HG03354 (cell line): ENCODE measurements at regions not wholly inside any gene's neighbourhood (a gene's known extent, or its start where the extent isn't known, plus 50 kb on each side); places are given as distances from the start of the nearest gene placed in this dataset.
A peak's percentile ranks its signal among the peaks of the same experiment; 100 is the strongest.

Experiments
- ATAC-seq: cut with Tn5 transposase; IDR thresholded peaks from one replicate; pipeline ENCODE4 v1.9.1; 2021; ENCODE audit warnings: mild to moderate bottlenecking; ENCODE audit not compliant: unreplicated experiment, poor library complexity, severe bottlenecking

GRCh38 chr5:110018509-110018908 is 328.8 kb downstream of the MAN2A1 start:
- no peak for ATAC-seq

- ATAC-seq, result no peak
Observed at GRCh38 chr5:110019119-110019518, 329.4 kb downstream of the MAN2A1 start.

DNA sequence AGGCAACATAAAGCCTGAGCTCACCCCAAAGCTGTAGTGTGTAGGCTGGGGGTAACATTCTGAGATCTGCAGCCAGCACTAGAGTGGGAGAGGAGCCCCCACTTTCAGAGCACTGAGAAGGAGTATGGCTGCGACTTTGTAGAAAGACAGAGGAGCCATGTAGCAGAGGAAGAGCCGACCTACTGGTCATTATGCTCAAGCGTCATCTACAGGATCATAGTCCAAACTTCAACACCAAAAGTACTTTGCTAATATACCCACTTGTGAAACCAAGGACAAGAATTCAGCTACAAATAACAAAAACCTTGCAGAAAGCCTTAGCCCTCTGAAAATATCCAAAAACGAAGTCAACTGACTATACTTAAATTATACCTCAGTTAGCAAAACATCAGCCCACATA is 330.1 kb downstream of the MAN2A1 start:
- ATAC-seq, result no peak

DNA sequence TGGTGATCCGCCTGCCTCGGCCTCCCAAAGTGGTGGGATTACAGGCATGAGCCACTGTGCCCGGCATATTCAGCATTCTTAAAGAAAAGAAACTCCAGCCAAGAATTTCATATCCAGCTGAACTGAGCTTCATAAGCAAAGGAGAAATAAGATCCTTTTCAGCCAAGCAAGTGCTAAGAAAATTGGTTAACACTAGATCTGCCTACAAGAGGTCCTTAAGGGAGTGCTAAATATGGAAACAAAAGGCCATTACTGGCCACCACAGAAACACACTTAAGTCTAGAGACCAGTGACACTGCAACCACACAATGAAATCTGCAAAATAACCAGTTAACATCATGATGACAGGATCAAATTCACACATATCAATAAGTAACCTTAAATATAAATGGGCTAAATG is 331.5 kb downstream of the MAN2A1 start:
- ATAC-seq, result no peak

- ATAC-seq, result no peak
Observed at GRCh38 chr5:110025160-110025559, 335.4 kb downstream of the MAN2A1 start.

DNA sequence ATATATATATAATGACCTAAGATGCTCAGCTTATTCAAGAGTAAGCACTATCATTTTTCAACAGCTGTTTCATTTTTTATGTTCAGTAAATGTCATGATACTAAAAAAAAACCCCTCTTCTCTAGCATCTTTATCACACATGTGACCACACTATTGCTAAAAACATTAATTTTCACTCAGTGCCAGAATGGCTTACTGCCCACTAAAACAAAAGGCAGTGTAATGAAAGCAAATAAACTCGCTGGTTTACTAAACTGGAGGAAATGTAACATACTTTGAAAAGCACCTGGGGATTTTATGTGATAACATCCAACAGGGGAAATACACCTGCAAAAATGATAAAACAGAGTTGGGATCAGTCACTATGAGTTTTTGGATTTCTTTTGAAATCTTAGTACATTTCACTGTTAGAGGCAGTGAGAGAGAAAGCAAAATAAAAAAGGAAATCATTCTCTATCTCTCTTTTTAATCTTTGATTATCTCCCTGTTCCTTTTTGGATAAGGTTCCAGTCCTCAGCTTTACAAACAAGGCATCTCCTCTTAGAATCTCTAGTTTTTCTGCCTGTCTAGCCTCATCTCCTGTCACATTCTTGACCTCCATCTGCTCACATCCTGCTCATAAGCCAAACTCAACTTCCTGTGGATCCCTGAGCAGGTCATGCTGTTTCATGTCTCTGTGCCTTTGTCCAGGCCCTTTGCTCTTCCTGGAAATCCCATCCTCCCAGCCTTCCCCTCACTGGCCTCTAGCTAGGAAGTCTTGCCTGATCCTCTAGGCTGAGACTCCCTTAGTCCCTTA is 338.0 kb downstream of the MAN2A1 start:
- ATAC-seq, result no peak

DNA sequence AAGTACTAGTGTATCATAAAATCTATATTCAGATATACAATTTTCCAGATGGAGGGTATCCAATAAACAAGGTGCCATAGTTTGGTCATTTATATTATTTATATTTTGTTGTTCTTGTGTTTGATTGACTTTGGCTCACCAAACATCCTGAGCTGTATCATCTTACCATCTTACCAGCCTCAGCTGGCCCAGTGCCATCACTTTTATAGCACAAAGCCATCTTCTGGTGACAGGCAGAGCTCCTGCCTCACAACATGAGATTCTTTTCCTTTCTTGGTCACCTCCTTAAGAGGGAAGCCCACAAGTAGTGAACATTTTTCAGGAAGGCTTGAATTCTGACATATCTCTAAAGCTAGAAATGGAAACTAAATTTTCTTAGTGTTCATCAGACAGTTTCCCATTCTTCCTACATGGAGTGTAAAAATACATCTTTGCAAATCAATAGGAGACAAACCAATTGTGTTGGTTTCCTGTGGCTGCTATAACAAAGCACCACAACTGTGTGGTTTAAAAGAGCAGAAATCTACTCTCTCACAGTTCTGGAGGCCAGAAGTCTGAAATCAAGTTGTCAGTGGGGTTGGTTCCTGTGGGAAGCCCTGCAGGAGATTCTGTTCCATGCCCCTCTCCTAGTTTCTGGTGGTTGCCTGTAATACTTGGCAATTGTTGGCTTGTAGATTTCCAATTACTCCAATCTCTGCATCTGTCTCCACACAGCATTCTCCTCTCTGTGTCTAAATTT is 341.8 kb downstream of the MAN2A1 start:
- ATAC-seq, result no peak

- no peak for ATAC-seq
Observed at GRCh38 chr5:110032376-110032775, 342.6 kb downstream of the MAN2A1 start.

GRCh38 chr5:110034056-110034600 is 344.4 kb downstream of the MAN2A1 start:
- no peak for ATAC-seq

GRCh38 chr5:110038297-110038997 is 348.7 kb downstream of the MAN2A1 start:
- no peak for ATAC-seq

GRCh38 chr5:110040178-110040577 is 350.5 kb downstream of the MAN2A1 start:
- no peak for ATAC-seq

GRCh38 chr5:110043025-110043424 is 353.3 kb downstream of the MAN2A1 start:
- no peak for ATAC-seq

DNA sequence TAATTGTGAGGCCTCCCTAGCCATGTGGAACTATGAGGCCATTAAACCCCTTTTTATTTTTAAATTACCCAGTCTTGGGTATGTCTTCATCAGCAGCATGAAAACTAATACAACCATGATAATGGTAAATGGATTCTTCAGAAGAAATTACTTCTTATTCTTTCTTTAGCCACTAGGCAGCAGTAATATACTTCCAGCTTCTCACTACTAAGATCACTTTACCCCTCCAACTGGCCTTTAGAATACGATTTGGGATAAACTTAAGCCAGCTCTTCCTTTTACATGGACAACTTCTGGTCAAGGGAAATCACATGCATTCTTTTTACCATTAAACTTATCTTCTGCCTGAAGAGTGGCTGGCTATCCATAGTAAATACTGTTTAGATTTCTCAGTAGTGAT is 355.4 kb downstream of the MAN2A1 start:
- no peak for ATAC-seq

DNA sequence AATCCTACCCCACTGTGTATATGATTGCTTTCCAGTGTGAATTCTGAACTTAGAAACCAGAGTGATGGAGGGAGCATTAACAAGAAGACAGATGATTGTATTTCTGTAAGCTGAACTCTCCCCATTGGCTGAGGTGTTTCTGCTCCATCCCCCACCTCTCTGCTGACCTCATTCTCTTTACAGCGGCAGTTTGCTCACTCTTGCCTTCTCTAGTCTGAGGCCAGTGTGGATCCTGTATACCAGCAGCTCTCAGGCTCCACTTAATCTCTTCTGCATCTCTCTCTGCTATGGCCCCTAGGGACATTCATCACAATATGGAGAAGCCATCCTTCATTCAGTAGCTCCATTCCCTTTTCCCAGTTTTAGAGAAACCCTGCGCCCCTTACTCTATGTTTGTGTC is 358.8 kb downstream of the MAN2A1 start:
- ATAC-seq, result no peak

DNA sequence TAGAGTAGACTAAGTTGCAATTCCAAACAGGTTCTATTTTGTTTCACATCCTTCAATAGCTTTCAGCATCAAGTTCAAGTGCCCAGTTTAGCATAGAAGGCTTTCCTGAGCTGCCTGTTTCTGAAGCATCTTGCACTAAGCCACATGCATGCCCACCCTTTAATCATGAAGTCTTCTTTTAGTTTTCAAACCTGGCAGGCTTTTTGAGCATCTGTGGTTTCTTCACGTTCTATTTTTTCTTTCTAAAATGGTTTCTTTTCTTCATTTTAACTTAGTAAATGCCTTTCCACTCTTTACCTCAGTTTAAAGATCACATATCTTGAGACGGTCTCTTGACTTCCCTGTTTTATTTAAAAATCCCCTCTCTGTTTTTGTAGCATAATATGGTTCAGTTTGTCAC is 360.1 kb downstream of the MAN2A1 start:
- no peak for ATAC-seq

DNA sequence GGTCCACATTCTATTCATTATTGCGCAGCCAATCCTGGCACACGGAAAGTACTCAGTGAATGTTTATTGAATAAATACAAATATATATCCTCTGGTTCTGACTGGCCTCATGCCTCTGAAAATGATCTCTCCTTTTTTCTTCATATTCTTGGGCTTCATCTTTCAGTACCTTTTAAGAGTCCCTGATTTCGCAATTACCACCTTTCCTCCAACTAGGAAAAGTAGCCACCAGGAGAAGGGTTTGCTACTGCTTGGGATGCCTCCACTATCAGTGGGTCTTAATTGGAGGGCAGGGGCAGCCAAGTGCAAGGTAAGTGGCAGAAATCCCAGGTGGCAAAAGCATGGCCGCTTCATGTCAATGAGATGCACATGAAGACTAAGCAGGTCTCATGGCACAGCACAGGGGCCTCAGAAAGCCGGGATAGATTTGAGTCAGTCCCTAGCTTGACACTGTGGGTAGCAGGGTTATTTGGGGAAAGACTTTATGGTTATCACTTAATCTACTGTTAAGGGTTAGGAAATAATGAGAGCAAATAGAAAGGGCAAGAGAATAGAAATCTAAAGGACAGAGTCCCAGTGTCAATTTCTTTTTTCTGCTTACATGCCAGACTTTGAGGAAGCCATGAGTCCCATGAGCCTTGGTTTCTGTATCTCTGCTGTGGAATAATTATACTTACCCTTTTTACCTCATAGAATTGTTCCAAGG is 361.1 kb downstream of the MAN2A1 start:
- no peak for ATAC-seq

DNA sequence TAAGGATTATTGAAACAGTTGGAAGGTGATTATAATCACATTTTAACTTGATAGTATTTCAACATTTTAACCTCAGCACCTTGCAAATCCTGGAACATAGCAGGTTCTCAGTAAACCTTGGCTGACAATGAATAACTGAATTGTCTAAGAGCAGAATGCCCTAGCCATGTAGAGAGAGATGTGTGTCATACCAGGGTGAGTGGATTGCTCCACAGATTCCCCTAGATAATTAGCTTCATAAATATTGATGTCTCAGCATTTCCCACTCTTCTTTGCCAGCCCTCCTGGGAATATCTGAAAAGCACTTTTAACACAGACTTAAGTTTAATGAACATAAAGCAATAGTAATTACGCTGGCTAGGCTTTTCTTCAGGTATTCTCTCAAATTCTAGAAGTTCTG is 363.5 kb downstream of the MAN2A1 start:
- ATAC-seq, result no peak

DNA sequence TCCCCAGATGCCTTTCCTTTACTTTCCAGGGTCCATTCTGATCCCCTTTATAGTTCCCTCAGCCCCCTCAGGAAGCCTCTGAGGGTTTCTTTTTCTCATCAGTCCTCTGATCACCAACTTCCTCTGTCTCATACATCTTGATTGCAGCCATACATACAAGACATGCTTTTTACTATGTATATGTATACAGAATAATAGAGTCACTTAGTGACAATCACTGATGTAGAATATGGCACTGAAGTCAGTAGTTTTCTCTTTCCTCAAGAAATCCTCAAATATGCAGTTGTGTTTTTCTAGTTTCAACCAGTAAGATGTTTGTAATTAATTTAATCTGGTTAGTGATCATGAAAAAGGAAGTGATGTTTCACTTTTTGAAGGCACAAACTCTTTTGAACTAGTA is 364.1 kb downstream of the MAN2A1 start:
- peak; percentile 38 for ATAC-seq

DNA sequence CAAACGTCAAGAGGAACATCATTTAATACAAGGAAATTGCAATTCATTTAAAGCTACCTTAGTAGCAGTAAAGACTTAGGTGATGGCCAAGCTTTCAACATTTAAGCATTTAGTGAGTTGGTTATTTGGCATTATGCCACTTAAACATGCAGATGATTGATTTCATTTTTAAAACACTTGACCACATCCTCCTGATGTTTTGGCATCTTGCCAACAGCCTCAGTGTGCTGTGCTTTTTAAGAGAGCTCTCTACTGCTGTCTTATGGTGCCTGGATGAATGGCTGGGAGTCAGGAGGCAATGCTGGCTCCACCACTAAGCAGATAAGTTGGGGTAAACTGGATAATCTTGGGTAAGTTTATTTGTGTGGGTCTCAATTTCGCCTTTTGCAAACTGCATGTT is 364.5 kb downstream of the MAN2A1 start:
- peak; percentile 89 for ATAC-seq

DNA sequence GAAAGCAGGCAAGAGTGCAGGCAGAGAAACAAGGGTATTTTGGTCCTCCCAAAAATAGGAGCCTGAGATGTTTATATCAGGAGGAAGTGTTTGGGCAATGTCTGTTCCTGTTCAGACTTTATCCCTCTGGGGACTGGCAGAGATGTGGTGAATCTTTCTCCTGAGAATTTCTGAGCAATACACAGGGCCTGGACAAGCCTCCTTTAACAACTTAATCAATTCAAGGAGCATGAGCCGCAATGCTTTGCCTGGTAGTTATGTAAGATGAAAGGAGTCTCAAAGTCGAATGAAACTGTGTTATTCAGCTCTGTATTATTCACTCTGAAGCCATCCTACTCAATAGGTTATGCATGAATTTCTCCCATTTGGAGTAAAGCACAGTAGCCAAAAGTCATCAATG is 365.6 kb downstream of the MAN2A1 start:
- ATAC-seq, result no peak
